ENCODE measurements at regions not wholly inside any gene's neighbourhood (a gene's known extent, or its start where the extent isn't known, plus 50 kb on each side); places are given as distances from the start of the nearest gene placed in this dataset.

DNA sequence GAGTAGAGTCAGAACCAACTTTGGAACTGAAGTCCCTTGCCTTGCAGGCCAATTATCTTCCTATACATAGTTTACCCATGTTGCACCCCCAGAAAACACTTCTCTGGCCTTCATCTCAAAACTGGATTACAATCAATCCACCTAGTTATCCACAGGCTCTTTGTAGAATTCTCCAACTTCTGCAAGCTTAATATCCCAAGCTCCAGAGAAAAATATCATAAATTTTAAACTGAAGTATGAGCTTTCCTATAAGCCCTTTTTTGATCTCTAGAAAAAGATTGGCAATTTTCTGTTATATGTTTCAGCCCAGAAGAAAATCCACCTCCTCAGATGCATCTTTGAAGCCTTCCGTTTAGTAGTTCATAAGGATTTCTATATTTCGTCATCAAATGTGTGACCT lies 553.4 kb downstream of the SNAPC1 start:
- WGBS, 2 donors, result 91 to 94% methylated on average over 2 of the region's 2 CpGs
- H3K36me3 ChIP-seq (ENCODE audit: control insufficient read depth in 2 of 2, insufficient read depth in 2 of 2, low read length in 1 of 2), result no peaks in the 10 kb centered on the region
- no peak overlapping the region for H3K4me3 ChIP-seq (ENCODE audit: low read depth in 1 of 2, low read length in 2 of 2)
- H3K27me3 ChIP-seq (ENCODE audit: control insufficient read depth in 1 of 2, insufficient read depth in 2 of 2, low read length in 2 of 2), result no peaks in the 10 kb centered on the region
- H3K27ac ChIP-seq (ENCODE audit: low read depth in 2 of 2, low read length in 1 of 2), result no peak overlapping the region
- H3K9me3 ChIP-seq (ENCODE audit: control insufficient read depth in 2 of 2, insufficient read depth in 1 of 2, low read depth in 1 of 2, low read length in 1 of 2), result no peaks in the 10 kb centered on the region
- no peaks in the 10 kb centered on the region for H3K4me1 ChIP-seq (ENCODE audit: control insufficient read depth in 2 of 2, insufficient read depth in 2 of 2, low read length in 1 of 2)

DNA sequence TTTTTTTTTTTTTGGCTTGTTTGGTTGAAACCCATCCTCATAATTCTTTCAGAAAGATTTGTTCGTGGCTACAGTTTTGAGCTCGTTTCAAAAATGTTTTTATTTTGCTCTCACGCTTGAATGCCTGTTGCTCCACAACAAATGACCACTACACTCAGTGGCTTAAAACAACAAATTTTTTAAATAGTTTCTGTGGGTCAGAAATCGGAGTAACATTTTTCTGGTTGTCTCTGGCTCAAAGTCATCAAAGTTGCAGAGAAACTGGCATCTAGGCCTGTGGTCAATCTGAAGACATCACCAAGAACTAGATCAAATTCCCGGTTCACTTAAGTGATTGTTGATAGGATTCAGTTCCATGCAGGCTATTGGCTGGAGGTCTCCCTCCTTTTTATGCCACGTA lies 560.0 kb downstream of the SNAPC1 start:
- H3K27ac ChIP-seq (ENCODE audit: low read depth in 2 of 2, low read length in 1 of 2), result no peak overlapping the region

GRCh38 chr14:62329427-62329826 lies 567.2 kb downstream of the SNAPC1 start:
- no peaks in the 10 kb centered on the region for H3K4me1 ChIP-seq (ENCODE audit: control insufficient read depth in 2 of 2, insufficient read depth in 2 of 2, low read length in 1 of 2)
- whole genome bisulfite sequencing, 2 donors, result 49 to 77% methylated on average over 2 of the region's 2 CpGs
- no peaks in the 10 kb centered on the region for H3K27me3 ChIP-seq (ENCODE audit: control insufficient read depth in 1 of 2, insufficient read depth in 2 of 2, low read length in 2 of 2)
- no peaks in the 10 kb centered on the region for H3K36me3 ChIP-seq (ENCODE audit: control insufficient read depth in 2 of 2, insufficient read depth in 2 of 2, low read length in 1 of 2)
- no peaks in the 10 kb centered on the region for H3K9me3 ChIP-seq (ENCODE audit: control insufficient read depth in 2 of 2, insufficient read depth in 1 of 2, low read depth in 1 of 2, low read length in 1 of 2)
- H3K27ac ChIP-seq (ENCODE audit: low read depth in 2 of 2, low read length in 1 of 2), result no peak overlapping the region
- no peak overlapping the region for H3K4me3 ChIP-seq (ENCODE audit: low read depth in 1 of 2, low read length in 2 of 2)

More for the DNA sequence above, 560.0 kb downstream of the SNAPC1 start:
- 86% methylated on average over 6 of the region's 6 CpGs for WGBS, 2 donors
- Histone ChIP-seq H3K4me3 (ENCODE audit: low read depth in 1 of 2, low read length in 2 of 2) (no peak overlapping the region), H3K4me1 (ENCODE audit: control insufficient read depth in 2 of 2, insufficient read depth in 2 of 2, low read length in 1 of 2) (no peaks in the 10 kb centered on the region), H3K36me3 (ENCODE audit: control insufficient read depth in 2 of 2, insufficient read depth in 2 of 2, low read length in 1 of 2) (no peaks in the 10 kb centered on the region), H3K9me3 (ENCODE audit: control insufficient read depth in 2 of 2, insufficient read depth in 1 of 2, low read depth in 1 of 2, low read length in 1 of 2) (no peaks in the 10 kb centered on the region), H3K27me3 (ENCODE audit: control insufficient read depth in 1 of 2, insufficient read depth in 2 of 2, low read length in 2 of 2) (no peaks in the 10 kb centered on the region)

DNA sequence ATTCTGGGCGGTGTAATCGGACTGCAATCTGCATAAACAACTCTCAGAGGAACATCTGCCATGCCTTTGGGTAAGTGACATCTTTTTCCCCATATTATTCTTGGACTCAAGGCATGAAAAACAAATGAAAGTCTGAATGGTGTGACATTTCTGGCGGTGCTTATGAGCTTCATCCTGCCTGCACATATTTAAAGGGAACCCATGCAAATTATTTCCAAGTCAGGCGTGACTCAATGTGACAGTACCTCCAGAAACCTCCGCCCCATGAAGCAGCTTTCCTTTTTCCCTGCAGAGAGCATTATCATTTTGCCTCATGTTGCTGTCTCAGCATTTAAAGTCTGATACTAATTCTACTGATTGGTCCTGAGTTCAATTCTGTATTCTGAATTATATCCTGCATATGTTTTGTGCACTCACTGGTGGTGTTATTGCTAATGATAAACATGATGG lies 585.4 kb downstream of the SNAPC1 start:
- WGBS, 2 donors, result 59 to 66% methylated on average over 5 of the region's 5 CpGs
- no peak overlapping the region for H3K27ac ChIP-seq (ENCODE audit: low read depth in 2 of 2, low read length in 1 of 2)
- peaks cover 0 to 4% of the 10 kb centered on the region in 2 donors for H3K27me3 ChIP-seq (ENCODE audit: control insufficient read depth in 1 of 2, insufficient read depth in 2 of 2, low read length in 2 of 2)
- no peak overlapping the region for H3K4me3 ChIP-seq (ENCODE audit: low read depth in 1 of 2, low read length in 2 of 2)
- H3K9me3 ChIP-seq (ENCODE audit: control insufficient read depth in 2 of 2, insufficient read depth in 1 of 2, low read depth in 1 of 2, low read length in 1 of 2), result no peaks in the 10 kb centered on the region
- H3K4me1 ChIP-seq (ENCODE audit: control insufficient read depth in 2 of 2, insufficient read depth in 2 of 2, low read length in 1 of 2), result no peaks in the 10 kb centered on the region
- H3K36me3 ChIP-seq (ENCODE audit: control insufficient read depth in 2 of 2, insufficient read depth in 2 of 2, low read length in 1 of 2), result no peaks in the 10 kb centered on the region

DNA sequence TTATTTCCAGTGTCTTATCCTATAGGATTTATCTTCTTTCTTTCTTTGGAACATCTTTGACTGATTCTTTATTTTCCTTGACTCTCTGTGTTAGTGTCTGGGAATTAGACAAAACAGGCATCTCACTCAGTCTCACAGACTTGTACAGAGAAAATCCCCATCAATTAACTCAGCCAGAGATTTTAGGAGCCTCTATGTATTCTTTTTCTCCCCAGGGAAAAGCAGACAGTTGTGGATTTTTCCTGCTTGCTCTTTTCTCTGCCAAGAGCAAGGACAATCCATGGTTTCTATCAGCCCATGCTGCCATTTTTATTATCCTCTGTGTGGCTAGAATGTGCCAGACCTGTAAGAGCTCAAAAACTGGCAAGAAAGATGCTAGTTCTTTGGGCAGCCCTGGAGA lies 595.1 kb downstream of the SNAPC1 start:
- H3K4me3 ChIP-seq (ENCODE audit: low read depth in 1 of 2, low read length in 2 of 2), result no peak overlapping the region
- no peaks in the 10 kb centered on the region for H3K36me3 ChIP-seq (ENCODE audit: control insufficient read depth in 2 of 2, insufficient read depth in 2 of 2, low read length in 1 of 2)
- H3K9me3 ChIP-seq (ENCODE audit: control insufficient read depth in 2 of 2, insufficient read depth in 1 of 2, low read depth in 1 of 2, low read length in 1 of 2), result peaks cover 0 to 3% of the 10 kb centered on the region in 2 donors
- no peaks in the 10 kb centered on the region for H3K4me1 ChIP-seq (ENCODE audit: control insufficient read depth in 2 of 2, insufficient read depth in 2 of 2, low read length in 1 of 2)
- no peak overlapping the region for H3K27ac ChIP-seq (ENCODE audit: low read depth in 2 of 2, low read length in 1 of 2)
- H3K27me3 ChIP-seq (ENCODE audit: control insufficient read depth in 1 of 2, insufficient read depth in 2 of 2, low read length in 2 of 2), result no peaks in the 10 kb centered on the region

- H3K36me3 ChIP-seq (ENCODE audit: control insufficient read depth in 2 of 2, insufficient read depth in 2 of 2, low read length in 1 of 2), result no peaks in the 10 kb centered on the region
- H3K9me3 ChIP-seq (ENCODE audit: control insufficient read depth in 2 of 2, insufficient read depth in 1 of 2, low read depth in 1 of 2, low read length in 1 of 2), result no peaks in the 10 kb centered on the region
- WGBS, 2 donors, result 49 to 55% methylated on average over 2 of the region's 2 CpGs
- H3K4me3 ChIP-seq (ENCODE audit: low read depth in 1 of 2, low read length in 2 of 2), result no peak overlapping the region
- H3K27me3 ChIP-seq (ENCODE audit: control insufficient read depth in 1 of 2, insufficient read depth in 2 of 2, low read length in 2 of 2), result no peaks in the 10 kb centered on the region
- H3K4me1 ChIP-seq (ENCODE audit: control insufficient read depth in 2 of 2, insufficient read depth in 2 of 2, low read length in 1 of 2), result no peaks in the 10 kb centered on the region
- no peak overlapping the region for H3K27ac ChIP-seq (ENCODE audit: low read depth in 2 of 2, low read length in 1 of 2)
These were observed 601.9 kb downstream of the SNAPC1 start for GRCh38 chr14:62364161-62364560.

GRCh38 chr14:62364800-62365280 lies 602.6 kb downstream of the SNAPC1 start:
- 32 to 47% methylated on average over 4 of the region's 4 CpGs for WGBS, 2 donors
- Histone ChIP-seq H3K4me3 (ENCODE audit: low read depth in 1 of 2, low read length in 2 of 2) (no peak overlapping the region), H3K36me3 (ENCODE audit: control insufficient read depth in 2 of 2, insufficient read depth in 2 of 2, low read length in 1 of 2) (no peaks in the 10 kb centered on the region)

DNA sequence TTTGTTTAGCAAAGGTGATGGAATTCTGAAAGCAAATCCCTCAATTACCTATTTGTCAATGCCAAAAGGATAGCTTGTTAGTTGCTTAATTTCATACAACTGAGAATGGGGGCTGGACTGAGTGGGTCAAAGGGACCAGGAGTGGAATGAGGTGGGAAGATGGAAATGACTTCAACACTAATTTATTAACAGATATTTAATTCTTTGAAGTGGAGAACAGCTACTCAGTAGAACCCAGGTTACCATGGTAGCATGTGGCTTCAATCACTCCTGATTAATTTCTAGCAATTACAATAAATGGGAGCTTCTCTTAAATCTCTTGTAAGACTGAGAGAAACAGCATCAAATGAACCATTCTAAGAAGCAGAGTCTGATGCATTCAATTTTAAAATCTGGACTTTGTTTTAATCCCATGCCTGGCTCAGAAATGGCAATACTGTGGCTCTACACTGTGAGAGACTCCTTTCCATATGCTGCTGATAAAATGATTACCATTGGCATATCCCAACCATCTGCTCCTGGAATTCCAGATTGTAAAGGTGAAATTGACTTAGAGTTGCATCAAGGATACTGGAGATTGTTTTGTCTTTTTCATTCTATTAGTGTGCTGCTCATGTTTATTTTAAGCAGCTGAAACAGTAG lies 607.8 kb downstream of the SNAPC1 start:
- no peak overlapping the region for H3K4me3 ChIP-seq (ENCODE audit: low read depth in 1 of 2, low read length in 2 of 2)
- no peaks in the 10 kb centered on the region for H3K4me1 ChIP-seq (ENCODE audit: control insufficient read depth in 2 of 2, insufficient read depth in 2 of 2, low read length in 1 of 2)
- no peaks in the 10 kb centered on the region for H3K36me3 ChIP-seq (ENCODE audit: control insufficient read depth in 2 of 2, insufficient read depth in 2 of 2, low read length in 1 of 2)
- H3K9me3 ChIP-seq (ENCODE audit: control insufficient read depth in 2 of 2, insufficient read depth in 1 of 2, low read depth in 1 of 2, low read length in 1 of 2), result peaks cover 0 to 2% of the 10 kb centered on the region in 2 donors
- H3K27ac ChIP-seq (ENCODE audit: low read depth in 2 of 2, low read length in 1 of 2), result no peak overlapping the region
- peaks cover 0 to 3% of the 10 kb centered on the region in 2 donors for H3K27me3 ChIP-seq (ENCODE audit: control insufficient read depth in 1 of 2, insufficient read depth in 2 of 2, low read length in 2 of 2)

More at GRCh38 chr14:62364800-62365280, 602.6 kb downstream of the SNAPC1 start:
- Histone ChIP-seq H3K9me3 (ENCODE audit: control insufficient read depth in 2 of 2, insufficient read depth in 1 of 2, low read depth in 1 of 2, low read length in 1 of 2) (no peaks in the 10 kb centered on the region), H3K27ac (ENCODE audit: low read depth in 2 of 2, low read length in 1 of 2) (no peak overlapping the region), H3K27me3 (ENCODE audit: control insufficient read depth in 1 of 2, insufficient read depth in 2 of 2, low read length in 2 of 2) (no peaks in the 10 kb centered on the region), H3K4me1 (ENCODE audit: control insufficient read depth in 2 of 2, insufficient read depth in 2 of 2, low read length in 1 of 2) (no peaks in the 10 kb centered on the region)

GRCh38 chr14:62373944-62374343 lies 611.7 kb downstream of the SNAPC1 start:
- H3K36me3 ChIP-seq (ENCODE audit: control insufficient read depth in 2 of 2, insufficient read depth in 2 of 2, low read length in 1 of 2), result no peaks in the 10 kb centered on the region
- H3K27me3 ChIP-seq (ENCODE audit: control insufficient read depth in 1 of 2, insufficient read depth in 2 of 2, low read length in 2 of 2), result peaks cover 0 to 3% of the 10 kb centered on the region in 2 donors
- peaks cover 0 to 2% of the 10 kb centered on the region in 2 donors for H3K9me3 ChIP-seq (ENCODE audit: control insufficient read depth in 2 of 2, insufficient read depth in 1 of 2, low read depth in 1 of 2, low read length in 1 of 2)
- H3K27ac ChIP-seq (ENCODE audit: low read depth in 2 of 2, low read length in 1 of 2), result no peak overlapping the region
- H3K4me3 ChIP-seq (ENCODE audit: low read depth in 1 of 2, low read length in 2 of 2), result no peak overlapping the region
- H3K4me1 ChIP-seq (ENCODE audit: control insufficient read depth in 2 of 2, insufficient read depth in 2 of 2, low read length in 1 of 2), result no peaks in the 10 kb centered on the region

DNA sequence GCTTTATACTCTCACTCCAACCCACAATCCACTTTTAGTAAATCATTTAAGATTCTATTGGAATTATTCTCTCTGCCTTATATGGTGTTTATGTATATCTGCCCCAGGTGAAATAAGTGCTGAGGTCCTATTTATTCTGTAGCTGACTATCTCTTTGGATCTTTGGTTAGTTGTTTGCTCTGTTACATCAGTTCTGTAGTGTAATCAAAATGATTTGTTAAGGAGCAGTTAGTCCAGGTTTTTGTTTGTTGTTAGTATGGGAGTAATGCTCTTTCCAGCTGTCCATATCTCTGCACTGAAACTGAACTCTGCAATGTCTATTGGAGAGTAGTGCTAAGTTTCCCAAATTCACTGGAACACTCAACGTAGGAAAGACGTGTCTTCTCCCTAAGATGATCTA lies 615.8 kb downstream of the SNAPC1 start:
- Histone ChIP-seq H3K36me3 (ENCODE audit: control insufficient read depth in 2 of 2, insufficient read depth in 2 of 2, low read length in 1 of 2) (no peaks in the 10 kb centered on the region), H3K4me3 (ENCODE audit: low read depth in 1 of 2, low read length in 2 of 2) (no peak overlapping the region), H3K27me3 (ENCODE audit: control insufficient read depth in 1 of 2, insufficient read depth in 2 of 2, low read length in 2 of 2) (peaks cover 0 to 3% of the 10 kb centered on the region in 2 donors), H3K4me1 (ENCODE audit: control insufficient read depth in 2 of 2, insufficient read depth in 2 of 2, low read length in 1 of 2) (no peaks in the 10 kb centered on the region), H3K9me3 (ENCODE audit: control insufficient read depth in 2 of 2, insufficient read depth in 1 of 2, low read depth in 1 of 2, low read length in 1 of 2) (peaks cover 0 to 2% of the 10 kb centered on the region in 2 donors), H3K27ac (ENCODE audit: low read depth in 2 of 2, low read length in 1 of 2) (no peak overlapping the region)
- 77 to 86% methylated on average over 2 of the region's 2 CpGs for WGBS, 2 donors
